ENCODE measurements at regions not wholly inside any gene's neighbourhood (a gene's known extent, or its start where the extent isn't known, plus 50 kb on each side); places are given as distances from the start of the nearest gene placed in this dataset.

GRCh38 chr3:46124216-46125177 lies 83.6 kb downstream of the CCR1 start:
- no peak for TF ChIP-seq EZH2 (IDR thresholded peaks at IDR 0.05; ENCODE audit: low read length, unreplicated experiment)
- TF ChIP-seq EZH2phosphoT487 (IDR thresholded peaks at IDR 0.05; ENCODE audit: borderline replicate concordance, low read length) = no peak
- no peak for TF ChIP-seq CTCF (conservative IDR thresholded peaks at IDR 0.05; ENCODE audit: low read depth, low read length)
